ENCODE measurements at regions not wholly inside any gene's neighbourhood (a gene's known extent, or its start where the extent isn't known, plus 50 kb on each side); places are given as distances from the start of the nearest gene placed in this dataset.

DNA sequence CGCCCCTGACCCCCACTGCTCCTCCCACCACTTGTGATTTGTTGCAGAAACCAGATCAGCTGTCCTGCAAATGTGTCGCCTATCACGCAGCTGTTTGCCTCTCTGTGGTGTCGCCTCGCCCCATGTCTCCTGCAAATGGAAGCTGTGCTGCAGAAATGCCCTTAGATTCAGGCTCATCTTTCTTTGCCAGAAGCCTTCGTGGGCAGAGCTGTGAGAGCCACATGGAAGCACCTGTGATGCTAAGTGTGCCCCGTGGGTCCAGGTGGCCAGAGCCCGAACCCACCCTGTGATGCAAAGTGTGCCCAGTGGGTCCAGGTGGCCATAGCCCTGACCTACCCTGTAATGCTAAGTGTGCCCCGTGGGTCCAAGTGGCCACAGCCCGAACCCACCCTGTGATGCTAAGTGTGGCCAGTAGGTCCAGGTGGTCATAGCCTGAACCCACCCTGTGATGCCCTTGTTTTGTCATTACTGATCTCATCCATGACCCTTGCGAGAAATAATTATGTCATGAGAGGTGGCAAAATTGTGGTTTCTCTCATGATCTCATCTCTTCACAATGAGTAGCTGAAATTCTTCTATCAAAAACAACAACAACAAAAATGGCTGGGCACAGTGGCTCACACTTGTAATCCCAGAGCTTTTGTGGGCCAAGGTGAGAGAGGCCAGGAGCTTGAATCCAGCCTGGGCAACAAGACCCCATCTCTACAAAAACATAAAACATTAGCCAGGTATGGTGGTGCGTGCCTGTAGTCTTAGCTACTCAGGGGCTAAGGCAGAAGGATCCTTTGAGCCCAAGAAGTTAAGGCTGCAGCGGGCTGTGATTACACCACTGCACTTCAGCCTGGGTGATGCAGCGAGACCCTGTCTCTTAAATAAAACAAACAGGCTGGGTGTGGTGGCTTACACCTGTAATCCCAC is 187.4 kb downstream of the GOLGA6L6 start:
- TF ChIP-seq CTCF (IDR thresholded peaks at IDR 0.05) (no peak), POLR2A (IDR thresholded peaks at IDR 0.05) (no peak)
- intact Hi-C loops (cut with DNase I; ENCODE audit: low total_unique reads), result no loop called here

GRCh38 chr15:20352241-20353200 is 189.1 kb downstream of the GOLGA6L6 start:
- Histone ChIP-seq H3K36me3 (ENCODE audit: low read depth, missing control alignments) (no peaks in the 10 kb centered on the region), H3K27me3 (no peaks in the 10 kb centered on the region), H3K9me3 (no peaks in the 10 kb centered on the region), H3K4me3 (no peak overlapping the region), H3K4me1 (no peaks in the 10 kb centered on the region), H3K27ac (no peak overlapping the region)
- TF ChIP-seq CTCF (IDR thresholded peaks at IDR 0.05), result no peak
- TF ChIP-seq POLR2A (IDR thresholded peaks at IDR 0.05), result no peak
- intact Hi-C loops (cut with DNase I; ENCODE audit: low total_unique reads), result no loop called here
- no peak for DNase-seq
- WGBS, 2 donors, result 67 to 74% methylated on average over 15 to 17 of the region's 17 CpGs

More for the DNA sequence above, 187.4 kb downstream of the GOLGA6L6 start:
- Histone ChIP-seq H3K4me1 (no peaks in the 10 kb centered on the region), H3K36me3 (ENCODE audit: low read depth, missing control alignments) (no peaks in the 10 kb centered on the region), H3K27me3 (no peaks in the 10 kb centered on the region), H3K9me3 (no peaks in the 10 kb centered on the region), H3K27ac (no peak overlapping the region), H3K4me3 (no peak overlapping the region)
- DNase-seq, result no peak
- 73 to 77% methylated on average over 14 of the region's 14 CpGs for WGBS, 2 donors

GRCh38 chr15:20351448-20351971 is 190.1 kb downstream of the GOLGA6L6 start:
- Histone ChIP-seq H3K27me3 (no peaks in the 10 kb centered on the region), H3K4me1 (no peaks in the 10 kb centered on the region)

More at GRCh38 chr15:20351448-20351971, 190.1 kb downstream of the GOLGA6L6 start:
- WGBS, 2 donors, result 67 to 72% methylated on average over 8 to 9 of the region's 9 CpGs
- H3K36me3 ChIP-seq (ENCODE audit: low read depth, missing control alignments), result no peaks in the 10 kb centered on the region
- H3K9me3 ChIP-seq, result no peaks in the 10 kb centered on the region
- TF ChIP-seq CTCF (IDR thresholded peaks at IDR 0.05), result no peak
- TF ChIP-seq POLR2A (IDR thresholded peaks at IDR 0.05), result no peak
- no peak overlapping the region for H3K27ac ChIP-seq
- no peak overlapping the region for H3K4me3 ChIP-seq
- intact Hi-C loops (cut with DNase I; ENCODE audit: low total_unique reads), result no loop called here
- no peak for DNase-seq
